ENCODE measurements at regions not wholly inside any gene's neighbourhood (a gene's known extent, or its start where the extent isn't known, plus 50 kb on each side); places are given as distances from the start of the nearest gene placed in this dataset.

GRCh38 chr9:26483991-26484390 lies 408.6 kb downstream of the CAAP1 start:
- H3K36me3 ChIP-seq (ENCODE audit: control insufficient read depth in 2 of 2, insufficient read depth in 1 of 2, low read length in 2 of 2) = no peaks in the 10 kb centered on the region
- ChIA-PET CTCF (no interaction called here), POLR2A (no interaction called here)
- H3K4me3 ChIP-seq (ENCODE audit: low read depth, low read length) = no peak overlapping the region
- H3K27ac ChIP-seq (ENCODE audit: extremely low read depth, low read depth, low read length) = no peak overlapping the region
- TF ChIP-seq KLF8 (tag by site-specific recombination; IDR thresholded peaks at IDR 0.05) = no peak
- TF ChIP-seq OVOL3 (tag by site-specific recombination; IDR thresholded peaks at IDR 0.05) = no peak
- TF ChIP-seq ZNF530 (tag by site-specific recombination; IDR thresholded peaks at IDR 0.05; ENCODE audit: low read depth) = no peak
- TF ChIP-seq ZNF366 (tag by site-specific recombination; conservative IDR thresholded peaks at IDR 0.05) = no peak
- no peak for TF ChIP-seq ZNF404 (tag by site-specific recombination; IDR thresholded peaks at IDR 0.05)
- TF ChIP-seq ZIC2 (tag by site-specific recombination; IDR thresholded peaks at IDR 0.05) = no peak
- TF ChIP-seq ZNF157 (tag by site-specific recombination; IDR thresholded peaks at IDR 0.05) = no peak
- no peak for TF ChIP-seq ZNF791 (tag by site-specific recombination; IDR thresholded peaks at IDR 0.05)
- TF ChIP-seq ZNF202 (tag by site-specific recombination; IDR thresholded peaks at IDR 0.05; ENCODE audit: borderline replicate concordance) = no peak
- TF ChIP-seq ZNF555 (tag by site-specific recombination; conservative IDR thresholded peaks at IDR 0.05) = no peak
- no peak for TF ChIP-seq ZNF155 (tag by site-specific recombination; IDR thresholded peaks at IDR 0.05)
- no peak for TF ChIP-seq ZNF623 (tag by site-specific recombination; IDR thresholded peaks at IDR 0.05)
- TF ChIP-seq ZNF660 (tag by site-specific recombination; IDR thresholded peaks at IDR 0.05) = no peak
- TF ChIP-seq ZBTB1 (tag by site-specific recombination; IDR thresholded peaks at IDR 0.05) = no peak
- no peak for TF ChIP-seq GLIS2 (tag by site-specific recombination; IDR thresholded peaks at IDR 0.05)
- no peaks in the 10 kb centered on the region for H3K9me3 ChIP-seq (ENCODE audit: control insufficient read depth, insufficient read depth, low read depth, low read length)
- no peaks in the 10 kb centered on the region for H3K4me1 ChIP-seq (ENCODE audit: control insufficient read depth, insufficient read depth, low read length)

- no peak for TF ChIP-seq ZNF114 (tag by site-specific recombination; IDR thresholded peaks at IDR 0.05)
- TF ChIP-seq, protein P1, sequence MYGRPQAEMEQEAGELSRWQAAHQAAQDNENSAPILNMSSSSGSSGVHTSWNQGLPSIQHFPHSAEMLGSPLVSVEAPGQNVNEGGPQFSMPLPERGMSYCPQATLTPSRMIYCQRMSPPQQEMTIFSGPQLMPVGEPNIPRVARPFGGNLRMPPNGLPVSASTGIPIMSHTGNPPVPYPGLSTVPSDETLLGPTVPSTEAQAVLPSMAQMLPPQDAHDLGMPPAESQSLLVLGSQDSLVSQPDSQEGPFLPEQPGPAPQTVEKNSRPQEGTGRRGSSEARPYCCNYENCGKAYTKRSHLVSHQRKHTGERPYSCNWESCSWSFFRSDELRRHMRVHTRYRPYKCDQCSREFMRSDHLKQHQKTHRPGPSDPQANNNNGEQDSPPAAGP (tag by site-specific recombination; IDR thresholded peaks at IDR 0.05) = no peak
- no peak for TF ChIP-seq ZNF133 (tag by site-specific recombination; IDR thresholded peaks at IDR 0.05)
- no peak for TF ChIP-seq ZNF155 (tag by site-specific recombination; IDR thresholded peaks at IDR 0.05)
- TF ChIP-seq ZNF221 (tag by site-specific recombination; IDR thresholded peaks at IDR 0.05; ENCODE audit: borderline replicate concordance) = no peak
- TF ChIP-seq EGR2 (tag by site-specific recombination; IDR thresholded peaks at IDR 0.05; ENCODE audit: low read depth) = no peak
- TF ChIP-seq, protein P2, sequence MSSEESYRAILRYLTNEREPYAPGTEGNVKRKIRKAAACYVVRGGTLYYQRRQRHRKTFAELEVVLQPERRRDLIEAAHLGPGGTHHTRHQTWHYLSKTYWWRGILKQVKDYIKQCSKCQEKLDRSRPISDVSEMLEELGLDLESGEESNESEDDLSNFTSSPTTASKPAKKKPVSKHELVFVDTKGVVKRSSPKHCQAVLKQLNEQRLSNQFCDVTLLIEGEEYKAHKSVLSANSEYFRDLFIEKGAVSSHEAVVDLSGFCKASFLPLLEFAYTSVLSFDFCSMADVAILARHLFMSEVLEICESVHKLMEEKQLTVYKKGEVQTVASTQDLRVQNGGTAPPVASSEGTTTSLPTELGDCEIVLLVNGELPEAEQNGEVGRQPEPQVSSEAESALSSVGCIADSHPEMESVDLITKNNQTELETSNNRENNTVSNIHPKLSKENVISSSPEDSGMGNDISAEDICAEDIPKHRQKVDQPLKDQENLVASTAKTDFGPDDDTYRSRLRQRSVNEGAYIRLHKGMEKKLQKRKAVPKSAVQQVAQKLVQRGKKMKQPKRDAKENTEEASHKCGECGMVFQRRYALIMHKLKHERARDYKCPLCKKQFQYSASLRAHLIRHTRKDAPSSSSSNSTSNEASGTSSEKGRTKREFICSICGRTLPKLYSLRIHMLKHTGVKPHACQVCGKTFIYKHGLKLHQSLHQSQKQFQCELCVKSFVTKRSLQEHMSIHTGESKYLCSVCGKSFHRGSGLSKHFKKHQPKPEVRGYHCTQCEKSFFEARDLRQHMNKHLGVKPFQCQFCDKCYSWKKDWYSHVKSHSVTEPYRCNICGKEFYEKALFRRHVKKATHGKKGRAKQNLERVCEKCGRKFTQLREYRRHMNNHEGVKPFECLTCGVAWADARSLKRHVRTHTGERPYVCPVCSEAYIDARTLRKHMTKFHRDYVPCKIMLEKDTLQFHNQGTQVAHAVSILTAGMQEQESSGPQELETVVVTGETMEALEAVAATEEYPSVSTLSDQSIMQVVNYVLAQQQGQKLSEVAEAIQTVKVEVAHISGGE (tag by site-specific recombination; conservative IDR thresholded peaks at IDR 0.05; ENCODE audit: low read depth) = no peak
- no peak overlapping the region for H3K4me3 ChIP-seq (ENCODE audit: low read depth, low read length)
- no peaks in the 10 kb centered on the region for H3K9me3 ChIP-seq (ENCODE audit: control insufficient read depth, insufficient read depth, low read depth, low read length)
- CTCF ChIA-PET = no interaction called here
- H3K27ac ChIP-seq (ENCODE audit: extremely low read depth, low read depth, low read length) = no peak overlapping the region
- H3K4me1 ChIP-seq (ENCODE audit: control insufficient read depth, insufficient read depth, low read length) = no peaks in the 10 kb centered on the region
- POLR2A ChIA-PET = no interaction called here
- H3K36me3 ChIP-seq (ENCODE audit: control insufficient read depth in 2 of 2, insufficient read depth in 1 of 2, low read length in 2 of 2) = no peaks in the 10 kb centered on the region
Observed at GRCh38 chr9:26477963-26478362, 414.6 kb downstream of the CAAP1 start.

Measured in HEK293 (cell line).